Rectal smooth muscle tissue (tissue), 1 donor: ENCODE measurements at regions not wholly inside any gene's neighbourhood (a gene's known extent, or its start where the extent isn't known, plus 50 kb on each side); places are given as distances from the start of the nearest gene placed in this dataset.
A peak's percentile ranks its signal among the peaks of the same experiment; 100 is the strongest.

Source experiments
- H3K27ac ChIP-seq: one replicate; pipeline ENCODE4 v1.7.0; 2013; ENCODE audit warnings: low read depth, low read length, inconsistent platforms
- H3K27me3 ChIP-seq: one replicate; pipeline ENCODE4 v1.7.0; 2013; ENCODE audit warnings: low read length; ENCODE audit not compliant: control insufficient read depth, insufficient read depth
- H3K36me3 ChIP-seq: one replicate; pipeline ENCODE4 v1.7.0; 2013; ENCODE audit warnings: low read length; ENCODE audit not compliant: control insufficient read depth, insufficient read depth
- H3K4me1 ChIP-seq: one replicate; pipeline ENCODE4 v1.7.0; 2013; ENCODE audit warnings: low read length; ENCODE audit not compliant: control insufficient read depth, insufficient read depth
- H3K4me3 ChIP-seq: one replicate; pipeline ENCODE4 v1.7.0; 2013; ENCODE audit warnings: low read length
- H3K9ac ChIP-seq: one replicate; pipeline ENCODE4 v1.7.0; 2013; ENCODE audit warnings: low read length

- no peak overlapping the region for H3K9ac ChIP-seq
- no peak overlapping the region for H3K27ac ChIP-seq
- no peaks in the 10 kb centered on the region for H3K27me3 ChIP-seq
- H3K4me3 ChIP-seq, result no peak overlapping the region
- H3K4me1 ChIP-seq, result peaks cover 23% of the 10 kb centered on the region
- no peaks in the 10 kb centered on the region for H3K36me3 ChIP-seq
These were observed 293.9 kb downstream of the C7orf25 start for GRCh38 chr7:42617806-42618457.

GRCh38 chr7:42617071-42617765 is 294.7 kb downstream of the C7orf25 start:
- Histone ChIP-seq H3K9ac (no peak overlapping the region), H3K27ac (no peak overlapping the region), H3K27me3 (no peaks in the 10 kb centered on the region), H3K4me1 (peaks cover 26% of the 10 kb centered on the region), H3K4me3 (no peak overlapping the region), H3K36me3 (no peaks in the 10 kb centered on the region)

DNA sequence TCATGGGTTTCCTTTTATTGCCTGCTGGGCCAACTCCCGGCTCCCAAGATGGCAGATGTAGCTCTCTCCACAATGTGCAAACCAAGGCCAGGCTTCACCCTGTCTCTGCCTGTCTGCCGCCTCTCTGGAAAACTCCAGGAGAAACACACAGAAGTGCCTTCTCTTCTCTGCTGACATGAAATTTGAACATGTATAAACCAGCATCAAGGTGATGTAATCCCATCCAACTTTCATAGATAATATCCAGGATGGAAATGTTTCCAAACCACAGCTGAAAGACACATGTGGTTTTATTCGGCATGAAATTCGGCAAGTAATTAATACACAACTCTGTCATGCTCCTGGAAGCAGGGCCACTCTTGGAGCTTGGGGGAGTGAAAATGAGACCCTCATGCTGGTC is 297.2 kb downstream of the C7orf25 start:
- Histone ChIP-seq H3K9ac (no peak overlapping the region), H3K27me3 (no peaks in the 10 kb centered on the region), H3K27ac (no peak overlapping the region), H3K4me1 (peaks cover 14% of the 10 kb centered on the region), H3K4me3 (no peak overlapping the region), H3K36me3 (no peaks in the 10 kb centered on the region)

GRCh38 chr7:42611961-42612360 is 299.9 kb downstream of the C7orf25 start:
- H3K27me3 ChIP-seq, result no peaks in the 10 kb centered on the region

GRCh38 chr7:42611289-42611928 is 300.5 kb downstream of the C7orf25 start:
- Histone ChIP-seq H3K27ac (peak overlapping the region; percentile 42), H3K4me1 (peaks cover 14% of the 10 kb centered on the region), H3K4me3 (no peak overlapping the region), H3K9ac (no peak overlapping the region), H3K36me3 (no peaks in the 10 kb centered on the region), H3K27me3 (no peaks in the 10 kb centered on the region)

More at GRCh38 chr7:42611961-42612360, 299.9 kb downstream of the C7orf25 start:
- peaks cover 14% of the 10 kb centered on the region for H3K4me1 ChIP-seq
- H3K9ac ChIP-seq, result no peak overlapping the region
- H3K27ac ChIP-seq, result peak overlapping the region; percentile 42
- no peaks in the 10 kb centered on the region for H3K36me3 ChIP-seq
- H3K4me3 ChIP-seq, result no peak overlapping the region

DNA sequence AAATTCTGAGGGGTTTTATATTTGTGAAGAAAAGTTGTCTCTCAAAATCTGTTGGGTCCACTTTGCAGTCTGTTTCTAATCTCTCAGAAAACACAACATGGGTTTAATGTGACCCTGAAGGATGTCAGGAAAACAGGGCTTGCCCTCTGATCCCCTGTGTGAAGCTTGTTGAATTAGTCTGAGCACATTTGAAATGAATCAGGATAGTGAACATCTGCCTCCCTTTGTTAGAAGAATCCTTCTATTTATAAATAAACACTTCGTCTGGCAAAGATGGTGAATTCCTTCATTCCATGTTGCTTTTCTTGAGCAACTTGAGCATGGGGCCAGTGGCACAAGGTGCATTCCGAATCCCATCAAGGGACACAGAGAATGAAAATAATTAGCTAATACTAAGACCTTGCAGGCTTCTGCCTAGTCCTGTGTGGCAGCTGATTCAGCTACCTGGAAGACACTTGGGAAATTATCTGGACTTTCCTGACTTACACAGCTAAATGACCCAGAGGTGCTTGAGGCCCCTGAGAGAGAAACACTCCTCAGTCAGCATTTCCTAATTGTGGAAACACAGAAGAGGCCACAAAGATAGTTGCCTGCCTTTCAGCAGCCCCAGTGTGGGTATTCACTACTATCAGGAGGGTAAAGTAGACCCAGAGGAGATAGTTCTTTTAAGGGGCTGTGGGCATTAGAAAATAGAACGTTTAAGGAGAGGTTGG is 305.5 kb downstream of the C7orf25 start:
- Histone ChIP-seq H3K4me1 (peaks cover 15% of the 10 kb centered on the region), H3K4me3 (no peak overlapping the region), H3K9ac (no peak overlapping the region), H3K36me3 (no peaks in the 10 kb centered on the region), H3K27ac (peak overlapping the region; percentile 10), H3K27me3 (no peaks in the 10 kb centered on the region)

DNA sequence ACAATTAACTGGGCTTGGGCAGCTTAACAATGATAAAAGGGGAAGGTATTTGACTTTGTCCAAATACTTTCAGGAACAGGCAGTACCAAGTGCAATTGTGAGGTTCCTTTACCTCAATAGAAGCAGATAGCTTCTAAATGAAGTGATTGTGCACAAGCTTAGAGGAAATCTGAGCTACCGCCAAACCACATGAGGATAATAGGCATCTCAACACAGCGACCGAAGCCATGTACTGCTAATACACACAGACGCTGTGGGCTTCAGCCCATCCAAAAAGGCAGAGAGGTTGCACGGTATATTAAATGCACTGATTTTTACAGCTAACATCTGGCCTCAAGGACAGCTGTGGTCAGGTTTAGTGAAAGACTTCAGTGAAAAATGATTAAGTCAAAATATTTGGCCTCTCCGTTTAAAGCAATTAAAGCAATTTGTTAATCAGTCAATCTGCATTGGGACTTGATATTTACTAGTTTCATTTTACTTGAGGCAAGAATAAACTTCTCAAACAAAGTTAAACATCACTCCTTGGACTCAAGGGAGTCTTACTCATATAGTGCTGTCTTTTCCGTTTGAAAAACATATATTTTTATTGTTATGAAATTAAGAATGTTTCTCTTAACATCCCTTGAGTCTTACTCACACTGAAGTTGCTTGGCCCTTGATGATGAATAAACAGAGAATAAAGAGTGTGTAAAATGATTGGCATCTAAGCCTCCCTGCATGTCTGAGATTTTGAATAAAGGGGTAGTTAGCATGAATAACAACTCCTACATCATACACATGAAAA is 306.3 kb downstream of the C7orf25 start:
- H3K4me1 ChIP-seq, result peaks cover 15% of the 10 kb centered on the region
- no peaks in the 10 kb centered on the region for H3K36me3 ChIP-seq
- peak overlapping the region; percentile 10 for H3K27ac ChIP-seq
- no peak overlapping the region for H3K4me3 ChIP-seq
- H3K27me3 ChIP-seq, result no peaks in the 10 kb centered on the region
- H3K9ac ChIP-seq, result no peak overlapping the region

- Histone ChIP-seq H3K9ac (no peak overlapping the region), H3K4me3 (no peak overlapping the region), H3K27me3 (no peaks in the 10 kb centered on the region), H3K27ac (no peak overlapping the region), H3K36me3 (no peaks in the 10 kb centered on the region), H3K4me1 (peaks cover 15% of the 10 kb centered on the region)
These were observed 308.4 kb downstream of the C7orf25 start for GRCh38 chr7:42603496-42603895.

GRCh38 chr7:42597300-42597699 is 314.6 kb downstream of the C7orf25 start:
- no peaks in the 10 kb centered on the region for H3K36me3 ChIP-seq
- no peak overlapping the region for H3K9ac ChIP-seq
- H3K27ac ChIP-seq, result no peak overlapping the region
- H3K4me1 ChIP-seq, result no peaks in the 10 kb centered on the region
- no peaks in the 10 kb centered on the region for H3K27me3 ChIP-seq
- no peak overlapping the region for H3K4me3 ChIP-seq

DNA sequence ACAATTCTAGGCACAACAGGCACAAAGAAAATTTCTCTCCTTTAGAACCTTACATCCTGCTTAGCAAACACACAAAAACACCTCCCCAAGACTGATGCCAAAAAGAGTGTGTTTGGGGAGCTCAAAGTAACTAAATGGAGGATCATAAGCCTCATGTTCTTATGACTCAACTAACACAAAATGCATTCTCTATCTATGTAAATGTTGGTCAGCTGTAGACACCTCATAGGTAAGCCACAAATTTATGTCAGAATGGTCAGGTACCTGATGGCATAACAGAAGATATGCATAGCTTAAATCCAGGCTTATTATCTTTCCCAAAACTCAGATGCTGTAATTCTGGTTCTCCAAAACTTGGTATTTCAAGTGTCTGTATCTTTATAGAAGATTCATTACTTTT is 315.1 kb downstream of the C7orf25 start:
- Histone ChIP-seq H3K36me3 (no peaks in the 10 kb centered on the region), H3K4me3 (no peak overlapping the region), H3K27ac (no peak overlapping the region), H3K27me3 (no peaks in the 10 kb centered on the region), H3K4me1 (peaks cover 1% of the 10 kb centered on the region), H3K9ac (no peak overlapping the region)

DNA sequence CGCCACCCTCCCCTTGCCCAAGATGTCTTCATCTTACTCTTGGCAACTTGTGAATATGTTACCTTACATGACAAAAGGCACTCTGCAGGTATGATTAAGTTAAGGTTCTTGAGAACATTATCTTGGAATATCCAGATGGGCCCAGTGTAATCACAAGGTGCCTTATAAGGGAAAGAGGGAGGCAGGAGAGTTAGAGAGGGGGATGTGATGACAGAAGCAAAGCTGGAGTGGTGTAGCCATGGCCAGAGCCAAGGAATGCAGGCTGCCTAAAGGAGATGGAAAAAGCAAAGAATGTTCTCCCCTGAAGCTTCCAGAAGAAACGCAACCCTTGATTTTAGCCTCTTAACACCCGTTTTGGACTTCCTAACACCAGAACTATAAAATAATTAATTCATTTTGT is 318.0 kb downstream of the C7orf25 start:
- no peak overlapping the region for H3K9ac ChIP-seq
- peaks cover 9% of the 10 kb centered on the region for H3K4me1 ChIP-seq
- no peak overlapping the region for H3K27ac ChIP-seq
- H3K4me3 ChIP-seq, result no peak overlapping the region
- no peaks in the 10 kb centered on the region for H3K27me3 ChIP-seq
- no peaks in the 10 kb centered on the region for H3K36me3 ChIP-seq
